GM23338 (cell line): ENCODE measurements at regions not wholly inside any gene's neighbourhood (a gene's known extent, or its start where the extent isn't known, plus 50 kb on each side); places are given as distances from the start of the nearest gene placed in this dataset.

Experiments used
- CTCF ChIP-seq, 2 experiments: fragments of 200-600 bp in 1 of 2; sonication (generic) in 1 of 2; conservative IDR thresholded peaks; 2 replicates each; pipeline versions ENCODE4 v1.5.1 to v1.6.1; 2016 to 2017; ENCODE audit warnings: antibody characterized with exemption in 2 of 2, low read depth in 2 of 2, mild to moderate bottlenecking in 2 of 2, moderate library complexity in 1 of 2
- EZH2 ChIP-seq: fragments of 200-600 bp; sonication (generic); IDR thresholded peaks from one replicate; pipeline ENCODE4 v1.8.0; 2017; ENCODE audit warnings: antibody characterized with exemption, mild to moderate bottlenecking, low read depth; ENCODE audit not compliant: unreplicated experiment
- POLR2AphosphoS5 ChIP-seq: IDR thresholded peaks from 2 replicates; pipeline ENCODE4 v1.6.1; 2016; ENCODE audit warnings: antibody characterized with exemption, low read depth

- TF ChIP-seq CTCF (conservative IDR thresholded peaks at IDR 0.05; ENCODE audit: low read depth in 2 of 2) (no peak), EZH2 (no peak), POLR2AphosphoS5 (no peak)
These were observed 569.7 kb upstream of the FOXG1 start for GRCh38 chr14:28196878-28197277.
